Activated naive CD4-positive, alpha-beta T cell (primary cell): ENCODE measurements at regions not wholly inside any gene's neighbourhood (a gene's known extent, or its start where the extent isn't known, plus 50 kb on each side); places are given as distances from the start of the nearest gene placed in this dataset.

Experiments used
- DNase-seq, 4 experiments: peaks; one replicate each; lab custom pipeline; 2025; lab: John Stamatoyannopoulos, UW

GRCh38 chr18:25646971-25647370 is 295.0 kb upstream of the ZNF521 start:
- no peak for DNase-seq

- no peak for DNase-seq
Measured at GRCh38 chr18:25639596-25639995, 287.6 kb upstream of the ZNF521 start.

DNA sequence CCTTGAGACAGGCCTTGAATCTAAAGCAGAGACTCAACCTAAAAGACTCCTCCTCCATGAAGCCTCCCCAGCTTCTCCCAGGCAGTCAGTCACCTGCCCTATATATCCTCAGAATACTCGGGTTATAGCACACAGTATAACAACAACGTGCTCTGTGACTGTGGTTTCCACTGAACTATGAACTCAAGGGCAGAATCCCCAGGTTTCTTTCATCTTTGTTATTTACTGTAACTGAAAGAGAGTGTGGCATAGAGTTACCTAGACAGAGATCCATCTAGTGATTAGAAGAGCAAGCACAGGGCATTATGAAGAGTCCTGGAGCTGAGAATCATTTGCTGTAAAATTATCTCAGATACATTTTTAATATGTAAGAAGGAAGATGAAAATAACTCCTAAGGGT is 281.6 kb upstream of the ZNF521 start:
- no peak for DNase-seq

- DNase-seq = no peak
Measured at GRCh38 chr18:25630682-25631081, 278.7 kb upstream of the ZNF521 start.

- DNase-seq = no peak
Measured at GRCh38 chr18:25621682-25622081, 269.7 kb upstream of the ZNF521 start.

DNA sequence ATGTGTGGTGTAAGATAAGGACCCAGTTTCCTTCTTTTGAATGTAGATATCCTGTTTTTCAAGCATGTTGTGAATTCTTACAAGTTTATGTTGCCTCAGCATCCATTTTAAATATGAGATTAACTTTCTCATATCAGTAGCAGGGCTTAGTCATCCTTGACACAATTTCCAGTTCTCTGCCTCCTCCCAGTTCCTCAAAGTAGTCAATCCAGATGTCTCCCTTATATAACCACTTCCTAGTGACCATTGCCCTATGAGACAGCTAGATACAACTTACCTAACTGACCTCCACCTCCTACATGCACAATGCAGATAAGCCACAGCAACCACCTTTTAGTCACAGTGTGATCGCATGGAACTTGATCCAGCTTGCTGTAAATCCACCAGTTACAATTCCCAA is 269.2 kb upstream of the ZNF521 start:
- DNase-seq = no peak

DNA sequence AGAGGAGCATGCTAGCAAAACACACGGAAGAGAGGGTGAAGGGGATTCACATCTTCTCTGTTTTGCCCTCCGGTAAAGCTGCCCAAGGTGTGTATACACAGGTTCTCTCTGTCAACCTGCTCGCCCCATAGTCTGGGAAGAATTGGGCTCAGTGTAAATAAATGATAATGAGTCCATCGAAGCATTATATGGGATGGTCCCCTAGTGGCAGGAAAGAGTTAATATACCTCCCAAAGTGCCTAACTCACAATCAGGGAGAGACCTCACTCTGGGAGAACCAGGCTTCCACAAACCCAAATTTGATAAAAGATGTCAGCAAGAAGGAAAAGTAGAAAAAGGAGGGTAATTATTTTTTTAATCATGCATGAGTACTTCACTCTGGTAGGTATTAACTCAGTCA is 262.2 kb upstream of the ZNF521 start:
- no peak for DNase-seq

GRCh38 chr18:25612466-25612865 is 260.5 kb upstream of the ZNF521 start:
- no peak for DNase-seq

GRCh38 chr18:25608091-25608490 is 256.1 kb upstream of the ZNF521 start:
- no peak for DNase-seq

DNA sequence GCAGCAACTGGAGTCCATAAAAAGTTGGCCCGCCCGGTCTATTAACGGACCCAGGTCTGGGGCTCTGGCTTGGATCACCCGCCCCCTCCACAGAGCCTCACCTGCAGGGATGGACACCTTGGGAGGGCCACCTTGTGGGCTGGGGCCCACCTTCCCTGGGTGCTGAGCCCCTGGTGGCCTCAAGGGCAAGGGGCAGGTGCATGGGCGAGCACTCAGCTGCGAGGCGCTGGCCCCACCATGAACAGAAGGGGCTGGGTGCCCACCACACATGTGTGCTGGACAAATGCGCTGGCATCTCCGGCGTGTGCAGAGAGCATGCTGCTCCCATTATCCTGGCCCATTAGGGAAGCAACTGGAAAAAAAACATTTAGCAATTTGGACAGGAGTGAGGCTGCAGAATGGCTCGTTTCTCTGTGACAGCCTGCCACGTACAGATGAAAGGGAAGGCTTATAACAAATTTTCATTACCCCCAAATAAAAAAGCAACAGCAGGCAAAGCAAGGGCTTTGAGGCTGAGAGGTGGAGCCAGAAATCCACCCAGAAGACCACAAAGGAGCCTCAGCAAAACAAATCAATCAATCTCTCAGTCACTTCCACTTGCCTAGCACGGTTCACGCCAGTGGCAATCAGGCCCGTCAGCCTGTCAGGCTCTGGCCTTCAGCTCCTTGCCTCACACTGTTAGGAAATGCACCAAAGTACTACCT is 253.1 kb upstream of the ZNF521 start:
- DNase-seq = no peak

GRCh38 chr18:25604196-25604893 is 252.4 kb upstream of the ZNF521 start:
- no peak for DNase-seq

DNA sequence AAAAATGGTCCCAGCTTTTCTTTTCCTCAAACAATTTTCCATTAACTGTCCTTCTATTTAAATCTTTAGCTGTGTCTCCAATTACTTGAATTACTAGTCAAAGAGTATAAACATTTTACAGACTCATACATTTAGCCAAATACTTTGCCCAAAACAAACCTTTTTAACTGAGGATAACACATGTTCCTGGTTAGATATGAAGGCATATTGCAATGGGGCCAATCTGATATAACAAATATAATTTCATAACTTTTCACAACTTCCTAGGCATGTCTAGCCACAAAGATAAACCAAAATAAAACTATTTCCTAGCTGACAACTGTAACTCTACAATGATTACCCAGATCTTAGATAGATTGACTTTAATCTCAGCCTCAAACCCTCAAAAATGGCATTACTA is 247.5 kb upstream of the ZNF521 start:
- DNase-seq = no peak

GRCh38 chr18:25597476-25597875 is 245.5 kb upstream of the ZNF521 start:
- DNase-seq = no peak

GRCh38 chr18:25595274-25596060 is 243.5 kb upstream of the ZNF521 start:
- DNase-seq = no peak

- no peak for DNase-seq
Measured at GRCh38 chr18:25594351-25594750, 242.4 kb upstream of the ZNF521 start.

GRCh38 chr18:25592804-25593360 is 240.9 kb upstream of the ZNF521 start:
- DNase-seq = no peak

DNA sequence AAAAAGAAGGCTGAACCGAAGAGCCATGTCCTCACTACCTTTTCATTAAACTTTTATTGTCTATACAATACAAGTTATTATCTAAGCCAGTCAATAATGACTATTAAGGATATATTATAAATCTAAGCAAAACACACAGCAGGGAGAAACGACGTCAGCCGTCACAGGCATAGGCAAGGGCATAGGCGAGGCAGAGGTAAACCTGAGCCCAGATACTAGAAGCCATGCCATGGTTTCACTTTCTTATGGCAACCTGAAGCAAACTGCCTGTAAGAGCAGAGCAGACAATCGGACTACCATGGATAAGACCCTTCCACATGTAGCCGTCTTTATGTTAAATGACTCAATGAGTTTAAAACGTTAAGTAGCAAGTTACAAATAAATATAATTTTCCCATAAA is 238.5 kb upstream of the ZNF521 start:
- DNase-seq = no peak

GRCh38 chr18:25587545-25587944 is 235.6 kb upstream of the ZNF521 start:
- DNase-seq = no peak

DNA sequence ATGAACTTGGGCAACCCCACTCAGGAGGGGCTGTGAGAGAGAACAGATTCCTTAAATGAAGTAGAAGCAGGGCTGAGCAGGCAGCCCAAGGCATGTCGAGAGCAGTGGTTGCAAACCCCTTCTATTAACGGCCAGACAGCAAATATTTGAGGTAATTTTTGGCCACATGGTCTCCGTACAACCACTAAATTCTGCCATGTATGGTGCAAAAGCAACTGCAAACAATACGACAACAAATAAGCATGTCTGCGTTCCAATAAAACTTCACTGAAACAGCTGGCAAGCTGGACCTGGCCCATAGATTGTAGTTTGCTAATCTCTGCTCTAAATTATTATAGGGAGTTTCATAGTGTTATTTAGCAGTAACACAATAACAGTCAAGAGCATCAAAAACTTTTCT is 217.0 kb upstream of the ZNF521 start:
- no peak for DNase-seq

DNA sequence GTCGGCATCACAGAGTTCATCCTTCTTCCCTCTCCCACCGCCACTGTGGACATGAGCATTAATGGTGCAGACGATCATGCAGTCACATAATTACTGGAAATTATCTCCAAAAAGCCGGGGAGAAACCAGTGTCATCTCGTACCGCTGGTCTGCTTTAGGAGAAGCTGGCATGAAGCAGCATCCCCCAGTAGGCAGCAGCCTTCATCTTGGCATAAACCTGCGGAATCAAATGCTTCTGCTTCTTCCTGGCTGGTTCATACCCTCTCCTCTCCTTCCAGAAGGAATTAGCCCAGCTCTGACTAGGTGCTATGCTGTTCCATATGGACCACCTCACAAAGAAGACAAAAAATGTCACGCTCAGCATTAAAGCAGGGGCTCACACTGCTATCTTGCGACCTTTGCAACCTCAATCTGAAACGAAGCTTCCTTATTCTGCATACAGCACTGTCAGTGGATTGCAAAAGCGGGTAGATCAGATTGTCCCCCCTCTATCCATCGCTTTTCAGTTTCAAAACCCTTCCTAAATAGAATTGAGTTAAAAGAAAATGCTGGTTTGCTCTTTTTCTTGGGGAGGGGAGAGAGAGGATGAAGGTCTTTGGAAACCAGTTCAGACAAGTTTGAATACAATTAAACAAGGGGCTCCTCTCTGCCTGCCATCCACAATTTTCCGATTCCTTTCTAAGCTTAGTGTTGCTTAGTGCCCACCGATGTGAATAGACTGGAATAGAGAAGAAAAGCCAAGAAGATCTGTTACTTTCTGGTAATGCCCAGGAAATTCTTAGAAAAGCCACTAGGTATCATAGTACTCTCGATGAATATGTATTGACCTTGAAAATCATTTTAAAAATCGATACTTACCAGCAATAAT is 212.1 kb upstream of the ZNF521 start:
- no peak for DNase-seq

DNA sequence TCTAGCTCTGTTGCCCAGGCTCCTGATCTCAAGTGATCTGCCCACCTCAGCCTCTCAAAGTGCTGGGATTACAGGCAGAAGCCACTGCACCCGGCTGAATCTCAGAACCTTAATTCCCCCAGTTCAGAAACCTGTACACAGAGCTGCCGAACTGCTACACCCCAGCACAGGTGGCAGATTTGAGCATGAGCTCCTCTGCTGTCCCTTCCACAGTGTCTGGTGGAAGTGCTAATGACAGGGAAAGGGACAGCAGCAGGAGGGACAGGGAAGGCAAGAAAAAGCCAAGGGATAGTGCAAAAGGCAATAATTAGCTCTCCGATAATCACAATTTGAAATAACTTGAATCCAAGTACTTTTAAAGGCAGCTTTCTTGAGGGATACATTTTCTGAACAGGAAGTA is 211.4 kb upstream of the ZNF521 start:
- DNase-seq = no peak

- no peak for DNase-seq
Measured at GRCh38 chr18:25561918-25562317, 210.0 kb upstream of the ZNF521 start.
